ENCODE measurements at regions not wholly inside any gene's neighbourhood (a gene's known extent, or its start where the extent isn't known, plus 50 kb on each side); places are given as distances from the start of the nearest gene placed in this dataset.

DNA sequence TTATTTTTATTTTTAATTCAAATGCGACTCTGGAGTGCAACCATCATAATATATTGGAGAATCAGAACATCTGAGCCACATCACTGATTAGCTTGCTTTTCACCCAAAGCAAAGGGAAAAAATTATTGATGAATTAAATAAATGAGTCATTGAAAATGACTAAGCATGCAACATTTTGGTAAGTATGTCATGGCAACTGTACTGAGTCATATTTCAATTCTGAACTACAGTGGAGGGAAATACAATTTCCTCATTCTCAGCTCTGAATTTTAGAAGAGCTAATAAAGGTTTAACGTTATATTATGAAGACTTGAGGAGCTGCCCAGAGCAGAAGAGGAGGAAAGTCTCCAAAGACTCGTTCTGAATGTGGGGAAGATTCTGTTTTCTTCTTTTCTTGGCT lies 89.6 kb upstream of the CCDC68 start:
- DNase-seq (ENCODE audit: low spot score): no peak

GRCh38 chr18:55047546-55047945 lies 88.3 kb upstream of the CCDC68 start:
- no peak for DNase-seq (ENCODE audit: low spot score)

GRCh38 chr18:55041366-55041765 lies 82.1 kb upstream of the CCDC68 start:
- DNase-seq (ENCODE audit: low spot score): no peak

DNA sequence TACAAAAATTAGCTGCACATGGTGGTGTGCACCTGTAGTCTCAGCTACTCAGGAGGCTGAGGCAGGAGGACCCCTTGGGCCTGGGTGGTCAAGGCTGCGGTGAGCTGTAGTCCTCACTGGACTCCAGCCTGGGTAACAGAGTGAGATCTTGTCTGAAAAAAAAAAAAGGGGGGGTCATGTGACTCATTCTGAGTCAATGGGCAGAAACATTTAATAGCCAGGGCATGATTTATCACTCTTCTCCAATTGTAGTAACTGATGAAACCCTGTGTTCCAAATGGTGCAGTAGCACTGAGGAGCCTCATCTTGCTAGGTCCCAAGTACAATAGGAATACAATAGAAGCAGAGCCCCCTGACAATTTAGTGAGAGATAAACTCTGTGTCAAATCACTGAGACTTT lies 78.9 kb upstream of the CCDC68 start:
- DNase-seq (ENCODE audit: low spot score): no peak

DNA sequence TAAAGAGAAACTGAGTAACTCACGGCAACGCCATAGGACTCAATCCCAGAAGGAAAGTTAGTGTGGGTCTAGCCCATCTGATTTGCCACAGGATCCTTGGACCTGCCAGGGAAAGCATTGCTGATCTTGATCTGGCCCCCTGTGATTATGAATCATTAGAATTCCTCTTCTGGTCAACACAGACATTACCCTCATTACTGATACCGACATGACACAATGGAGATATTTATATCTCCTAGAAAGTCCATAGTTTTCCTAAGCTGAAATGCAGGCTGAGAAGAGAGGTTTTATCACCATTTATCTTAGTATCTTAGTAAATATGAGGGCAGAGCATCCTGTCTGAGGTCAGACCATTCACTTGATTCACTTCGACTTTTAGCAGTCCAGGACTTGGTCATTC lies 75.5 kb upstream of the CCDC68 start:
- no peak for DNase-seq (ENCODE audit: low spot score)

GRCh38 chr18:55031979-55032378 lies 72.7 kb upstream of the CCDC68 start:
- no peak for DNase-seq (ENCODE audit: low spot score)

DNA sequence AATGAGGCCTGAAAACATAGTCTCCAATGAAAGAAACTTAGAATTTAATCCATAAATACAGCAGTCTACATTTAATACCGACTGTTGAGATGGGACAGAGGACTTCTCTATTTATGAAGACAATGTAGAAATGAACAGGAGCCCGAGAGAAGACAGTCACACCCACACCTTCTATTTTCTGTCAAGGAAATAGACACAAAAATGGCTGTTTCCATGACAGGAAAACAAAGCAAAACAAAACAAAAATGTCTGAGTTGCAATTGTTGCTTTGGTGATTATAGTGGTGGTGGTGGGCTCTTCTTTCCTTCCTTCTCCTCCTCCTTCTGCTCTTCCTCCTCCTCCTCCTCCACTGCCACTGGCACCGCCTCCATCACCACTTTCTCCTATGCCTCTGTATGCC lies 72.3 kb upstream of the CCDC68 start:
- no peak for DNase-seq (ENCODE audit: low spot score)

GRCh38 chr18:55031164-55031563 lies 71.9 kb upstream of the CCDC68 start:
- DNase-seq (ENCODE audit: low spot score): no peak

DNA sequence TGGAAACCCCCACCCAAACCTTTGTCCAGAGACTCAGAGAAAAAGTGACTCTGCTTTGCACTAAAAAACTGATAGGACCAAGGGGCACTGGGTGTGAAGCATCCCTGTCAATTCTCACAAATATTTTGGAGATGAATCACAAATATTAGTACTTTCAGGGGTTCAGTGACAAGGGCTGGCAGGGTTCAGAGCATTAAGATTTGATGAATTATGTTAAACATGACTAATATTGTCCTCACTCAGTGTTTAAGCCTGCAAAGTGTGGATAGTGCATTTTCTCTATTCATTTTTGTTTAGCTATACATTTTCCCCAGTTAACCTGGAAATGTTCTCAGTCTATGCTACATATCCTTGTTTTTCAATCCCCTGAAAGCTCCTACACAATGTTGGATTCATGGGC lies 65.3 kb upstream of the CCDC68 start:
- no peak for DNase-seq (ENCODE audit: low spot score)

DNA sequence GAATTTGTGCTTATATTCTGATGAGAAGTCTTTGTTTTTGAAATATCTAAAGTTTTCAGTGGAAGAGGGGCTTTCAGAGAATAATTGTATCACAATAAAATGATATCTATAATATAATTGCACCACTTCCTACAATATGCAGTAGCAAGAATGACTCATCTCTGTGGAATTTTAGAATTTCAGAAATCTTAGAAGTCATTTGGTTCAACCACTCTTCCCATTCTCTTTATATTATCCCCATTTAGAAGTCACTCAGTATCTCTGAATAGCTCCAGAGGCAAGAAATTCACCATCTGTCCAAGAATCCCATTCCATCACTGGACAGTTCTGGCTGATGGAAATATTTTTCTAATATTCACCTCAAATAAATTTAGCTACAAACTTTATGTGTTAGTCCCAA lies 59.3 kb upstream of the CCDC68 start:
- DNase-seq (ENCODE audit: low spot score): no peak

DNA sequence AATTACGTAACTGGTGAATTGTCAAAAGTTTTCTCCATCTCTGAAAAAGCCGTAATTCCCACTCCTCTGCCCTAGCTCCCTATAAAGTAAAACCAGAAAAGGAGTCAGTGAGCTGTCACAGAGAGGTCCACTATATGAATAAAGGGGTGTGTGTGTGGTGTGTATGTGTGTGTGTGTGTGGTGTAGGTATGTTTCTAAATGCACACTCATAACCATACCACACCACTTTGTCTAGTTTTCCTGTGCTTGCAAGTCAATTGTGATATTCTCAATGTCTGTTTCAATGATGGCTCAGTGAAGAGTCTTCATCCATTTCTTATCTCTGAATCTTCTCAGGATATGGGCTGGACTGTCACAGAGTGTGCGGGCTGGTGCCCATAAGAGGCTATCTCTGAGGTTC lies 54.8 kb upstream of the CCDC68 start:
- no peak for DNase-seq (ENCODE audit: low spot score)

DNA sequence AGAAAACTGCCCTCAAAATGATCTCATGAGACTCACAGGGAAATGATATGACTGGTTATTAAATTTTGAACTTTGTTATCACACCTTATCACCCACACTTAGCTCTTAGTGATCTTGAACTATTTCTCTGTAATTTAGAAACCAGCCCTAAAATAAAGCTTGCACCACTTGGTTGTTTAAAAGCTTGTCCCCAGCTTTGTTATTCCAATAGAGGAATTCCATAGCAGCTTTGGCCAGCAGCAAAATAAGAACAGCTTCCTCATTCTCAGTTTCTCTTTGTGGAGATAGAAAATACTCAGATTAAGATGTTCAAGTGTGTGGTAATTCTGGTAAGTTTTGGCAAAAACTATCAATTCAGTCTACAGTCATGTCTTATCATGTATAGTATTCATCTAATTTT lies 54.4 kb upstream of the CCDC68 start:
- DNase-seq (ENCODE audit: low spot score): no peak

GRCh38 chr18:55013086-55013485 lies 53.8 kb upstream of the CCDC68 start:
- no peak for DNase-seq (ENCODE audit: low spot score)

DNA sequence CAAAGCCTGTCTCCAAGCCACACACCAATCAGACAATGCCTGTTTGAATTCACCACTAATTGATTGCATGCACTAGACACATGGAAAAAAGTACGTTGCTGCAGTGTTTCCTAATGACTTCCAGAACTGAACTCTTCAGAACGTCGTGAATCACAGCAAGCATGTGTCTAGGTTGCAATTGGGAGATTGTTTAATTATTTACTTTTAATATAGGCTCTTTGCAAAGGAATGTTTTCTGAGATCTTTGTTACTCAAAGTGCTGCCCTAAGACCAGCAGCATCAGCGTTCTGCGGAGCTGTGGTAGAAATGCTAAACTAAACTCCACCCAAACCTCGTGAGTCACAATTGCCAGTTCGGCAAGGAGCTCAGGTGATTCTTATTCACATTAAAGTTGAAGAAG lies 52.7 kb upstream of the CCDC68 start:
- no peak for DNase-seq (ENCODE audit: low spot score)

Data from mucosa of gallbladder (tissue), 1 donor.